Neuronal stem cell (in vitro differentiated cells): ENCODE measurements at regions not wholly inside any gene's neighbourhood (a gene's known extent, or its start where the extent isn't known, plus 50 kb on each side); places are given as distances from the start of the nearest gene placed in this dataset.
A peak's percentile ranks its signal among the peaks of the same experiment; 100 is the strongest.

Source experiments
- DNase-seq: peaks from one replicate; pipeline ENCODE4 v3.0.0-alpha.2; 2013; ENCODE audit warnings: low spot score
- H2AFZ ChIP-seq: one replicate; pipeline ENCODE4 v1.6.1; 2013; ENCODE audit warnings: mild to moderate bottlenecking, low read length, inconsistent platforms
- H2AK5ac ChIP-seq: 2 replicates; pipeline ENCODE4 v1.6.1; 2013; ENCODE audit warnings: low read depth, mild to moderate bottlenecking, inconsistent platforms, low read length, moderate library complexity, mixed read lengths
- H2BK120ac ChIP-seq: 2 replicates; pipeline ENCODE4 v1.6.1; 2013; ENCODE audit warnings: low read depth, mild to moderate bottlenecking, inconsistent platforms, low read length, moderate library complexity, mixed read lengths
- H2BK12ac ChIP-seq: one replicate; pipeline ENCODE4 v1.6.1; 2013; ENCODE audit warnings: low read length, inconsistent platforms
- H2BK15ac ChIP-seq: 2 replicates; pipeline ENCODE4 v1.6.1; 2013; ENCODE audit warnings: mild to moderate bottlenecking, low read length, inconsistent platforms, mixed read lengths
- H2BK5ac ChIP-seq: one replicate; pipeline ENCODE4 v1.6.1; 2013; ENCODE audit warnings: inconsistent platforms, mild to moderate bottlenecking, low read length, moderate library complexity
- H3K14ac ChIP-seq: one replicate; pipeline ENCODE4 v1.6.1; 2013; ENCODE audit warnings: low read length, inconsistent platforms
- H3K18ac ChIP-seq: 2 replicates; pipeline ENCODE4 v1.6.1; 2013; ENCODE audit warnings: low read length, inconsistent platforms
- H3K23ac ChIP-seq: 2 replicates; pipeline ENCODE4 v1.6.1; 2013; ENCODE audit warnings: low read depth, mild to moderate bottlenecking, mixed read lengths, low read length, inconsistent platforms; ENCODE audit not compliant: poor library complexity
- H3K27ac ChIP-seq: replicated peaks from 3 replicates; pipeline ENCODE4 v1.5.1; 2013; ENCODE audit warnings: low read length, inconsistent platforms
- H3K27me3 ChIP-seq, 3 experiments: 2 replicates each; pipeline ENCODE4 v1.6.1; 2013; ENCODE audit warnings: low read length in 3 of 3, mild to moderate bottlenecking in 2 of 3, inconsistent platforms in 1 of 3, low read depth in 1 of 3, mixed read lengths in 1 of 3, moderate library complexity in 1 of 3; ENCODE audit not compliant: control insufficient read depth in 3 of 3, insufficient read depth in 3 of 3
- H3K36me3 ChIP-seq, 2 donors: replicated peaks in 1 of 2; 2 replicates each; pipeline ENCODE4 v1.6.1; 2013; ENCODE audit warnings: low read length in 2 of 2; ENCODE audit not compliant: control insufficient read depth in 2 of 2, insufficient read depth in 2 of 2
- H3K4ac ChIP-seq: 2 replicates; pipeline ENCODE4 v1.6.1; 2013; ENCODE audit warnings: inconsistent platforms, mild to moderate bottlenecking, low read length, moderate library complexity
- H3K4me1 ChIP-seq, 2 donors: 1 replicate in 1 of 2; 2 replicates in 1 of 2; pipeline ENCODE4 v1.6.1; 2013; ENCODE audit warnings: low read length in 2 of 2, low read depth in 1 of 2; ENCODE audit not compliant: control insufficient read depth in 2 of 2, insufficient read depth in 1 of 2
- H3K4me2 ChIP-seq: one replicate; pipeline ENCODE4 v1.6.1; 2013; ENCODE audit warnings: mild to moderate bottlenecking, low read length, inconsistent platforms; ENCODE audit not compliant: insufficient read depth, poor library complexity, severe bottlenecking
- H3K4me3 ChIP-seq, 2 donors: 2 replicates each; pipeline ENCODE4 v1.5.1; 2013; ENCODE audit warnings: low read length in 2 of 2, mild to moderate bottlenecking in 2 of 2, inconsistent platforms in 1 of 2, moderate library complexity in 1 of 2
- H3K79me1 ChIP-seq: one replicate; pipeline ENCODE4 v1.6.1; 2013; ENCODE audit warnings: low read depth, mild to moderate bottlenecking, inconsistent platforms, low read length, moderate library complexity
- H3K9ac ChIP-seq: one replicate; pipeline ENCODE4 v1.6.1; 2013; ENCODE audit warnings: mild to moderate bottlenecking, low read depth, low read length, inconsistent platforms; ENCODE audit not compliant: poor library complexity
- H3K9me3 ChIP-seq, 2 donors: replicated peaks in 1 of 2; 2 replicates each; pipeline versions ENCODE3 to v1.6.1; 2013; ENCODE audit warnings: low read length in 2 of 2, mild to moderate bottlenecking in 2 of 2, inconsistent platforms in 1 of 2, low read depth in 1 of 2, mixed read lengths in 1 of 2, moderate library complexity in 1 of 2; ENCODE audit not compliant: control insufficient read depth in 2 of 2, insufficient read depth in 1 of 2
- H4K8ac ChIP-seq: one replicate; pipeline ENCODE4 v1.6.1; 2013; ENCODE audit warnings: low read depth, mild to moderate bottlenecking, inconsistent platforms, low read length, moderate library complexity
- H4K91ac ChIP-seq: one replicate; pipeline ENCODE4 v1.6.1; 2013; ENCODE audit warnings: low read length, low read depth, mild to moderate bottlenecking, inconsistent platforms; ENCODE audit not compliant: poor library complexity
- WGBS, 2 donors: extraction: QIAGEN DNeasy Blood & Tissue Kit; methylation state at CpG; one replicate each; pipeline ENCODE4 v1.1.7; 2013; ENCODE audit warnings: missing lambda C conversion rate in 2 of 2, mixed read lengths in 1 of 2; ENCODE audit not compliant: insufficient read length in 2 of 2, insufficient replicate concordance in 1 of 2; ENCODE audit errors: extremely low coverage in 2 of 2; 5-methylcytosine and 5-hydroxymethylcytosine counted together

DNA sequence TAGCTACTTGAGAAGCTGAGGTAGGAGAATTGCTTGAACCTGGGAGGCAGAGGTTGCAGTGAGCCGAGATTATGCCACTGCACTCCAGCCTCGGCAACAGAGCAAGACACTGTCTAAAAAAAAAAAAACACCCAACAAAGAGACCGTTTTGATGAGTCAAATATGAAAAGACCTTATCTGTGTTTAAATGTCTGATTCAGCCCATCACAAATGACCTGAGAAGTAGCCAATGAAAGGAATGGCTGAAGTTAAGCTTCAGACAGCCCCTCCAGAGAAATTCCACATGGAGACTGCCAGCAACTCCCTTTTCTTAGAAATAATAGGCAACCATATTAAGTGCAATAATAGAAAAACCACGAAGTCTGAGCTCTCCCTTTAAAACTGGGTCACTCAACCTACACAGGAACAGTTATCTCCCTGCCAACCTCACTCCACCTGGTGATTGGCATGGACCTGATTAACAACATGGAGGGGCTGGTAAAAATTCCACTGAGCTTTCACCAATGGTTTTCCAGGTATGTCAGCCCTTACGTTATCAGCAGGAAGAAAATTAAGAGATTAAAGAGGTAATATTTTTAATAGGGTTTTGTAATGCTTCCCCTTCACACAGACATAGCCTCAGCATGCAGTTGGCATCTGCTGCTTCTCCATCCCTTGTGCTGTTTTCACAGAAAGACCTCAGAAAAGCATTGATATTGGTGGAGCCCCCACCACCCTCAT, 238.1 kb upstream of the STT3B start:
- Histone ChIP-seq H3K4me3 (no peak overlapping the region), H3K36me3 (no peaks in the 10 kb centered on the region), H3K27ac (no peak overlapping the region), H3K4ac (no peak overlapping the region), H4K91ac (no peak overlapping the region), H2AFZ (no peak overlapping the region), H2BK120ac (no peak overlapping the region), H3K79me1 (no peaks in the 10 kb centered on the region), H2BK12ac (no peak overlapping the region), H3K9me3 (peaks cover 0 to 8% of the 10 kb centered on the region in 2 donors), H2BK15ac (no peak overlapping the region), H3K18ac (no peak overlapping the region), H3K23ac (no peak overlapping the region), H2BK5ac (no peak overlapping the region), H3K14ac (no peak overlapping the region), H2AK5ac (no peak overlapping the region), H3K4me2 (no peak overlapping the region), H3K4me1 (peaks cover 14 to 15% of the 10 kb centered on the region in 2 donors), H3K27me3 (no peaks in the 10 kb centered on the region), H3K9ac (no peak overlapping the region), H4K8ac (no peak overlapping the region)
- no peak for DNase-seq
- WGBS, 2 donors, result no CpG with 5 or more reads among the region's 5 CpGs

DNA sequence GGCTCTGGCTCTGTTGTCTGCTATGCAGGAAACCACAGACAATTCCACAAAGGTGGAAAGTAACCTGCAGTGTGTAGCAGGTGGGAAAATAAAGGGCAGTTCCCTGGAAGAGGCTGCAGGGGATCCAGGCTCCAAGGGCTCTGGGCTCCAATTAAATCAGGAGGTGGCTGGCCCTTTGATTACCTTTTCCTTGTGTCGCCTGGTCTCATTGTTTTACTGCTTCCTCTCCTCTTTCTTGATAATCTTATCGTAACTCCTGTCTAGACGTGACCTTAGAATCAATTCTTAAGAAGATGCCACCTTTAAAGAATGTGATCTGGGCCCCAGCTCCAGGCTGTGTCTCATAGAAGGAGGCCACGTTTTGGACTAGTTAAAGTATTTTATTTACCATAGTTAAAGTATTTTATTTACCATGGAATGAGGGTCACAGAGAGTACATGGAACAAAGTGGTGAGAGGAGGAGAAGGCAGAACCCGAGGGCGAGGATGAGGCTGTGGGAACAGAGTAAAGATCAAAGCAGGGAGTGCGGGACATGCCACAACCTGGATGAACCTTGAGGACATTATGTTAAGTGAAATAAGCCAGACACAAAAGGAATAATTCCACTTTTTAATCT, 237.5 kb upstream of the STT3B start:
- Histone ChIP-seq H3K27ac (no peak overlapping the region), H3K23ac (no peak overlapping the region), H2BK12ac (no peak overlapping the region), H3K9me3 (peaks cover 0 to 8% of the 10 kb centered on the region in 2 donors), H2BK120ac (no peak overlapping the region), H2AFZ (no peak overlapping the region), H3K4me1 (peaks cover 9 to 15% of the 10 kb centered on the region in 2 donors), H4K8ac (no peak overlapping the region), H3K4me2 (no peak overlapping the region), H3K14ac (no peak overlapping the region), H3K27me3 (no peaks in the 10 kb centered on the region), H3K36me3 (no peaks in the 10 kb centered on the region), H2BK5ac (no peak overlapping the region), H3K79me1 (no peaks in the 10 kb centered on the region), H4K91ac (no peak overlapping the region), H3K4ac (no peak overlapping the region), H2BK15ac (no peak overlapping the region), H2AK5ac (no peak overlapping the region), H3K4me3 (no peak overlapping the region), H3K9ac (no peak overlapping the region), H3K18ac (no peak overlapping the region)
- no peak for DNase-seq
- no CpG with 5 or more reads among the region's 7 CpGs for WGBS, 2 donors

DNA sequence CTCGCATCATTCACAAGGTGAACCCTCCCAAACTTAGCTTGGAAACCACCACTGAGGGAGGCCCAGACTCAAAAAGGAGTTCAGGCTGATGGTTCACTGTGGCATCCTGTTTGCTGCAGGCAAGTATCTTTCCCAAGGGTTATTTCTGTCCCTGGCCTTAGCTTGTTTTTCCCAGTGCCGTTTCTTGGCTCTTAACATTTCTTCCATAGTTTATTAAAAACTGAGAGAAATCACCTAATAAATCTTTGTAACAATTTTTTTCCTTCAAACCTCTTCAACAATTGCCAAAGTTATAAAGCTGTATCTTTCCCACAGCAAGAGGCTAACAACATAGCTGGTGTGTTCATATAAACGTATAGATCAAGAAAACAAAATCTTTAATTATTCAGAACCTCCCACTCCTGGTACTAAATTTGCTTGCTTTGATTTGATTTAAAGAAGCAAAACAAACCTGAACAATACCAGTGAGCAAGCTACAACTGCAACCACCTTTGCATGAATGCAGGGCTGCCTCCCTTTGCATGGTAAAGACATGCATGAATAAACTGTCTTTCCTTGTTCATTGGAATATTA, 234.9 kb upstream of the STT3B start:
- Histone ChIP-seq H3K18ac (peak overlapping the region; percentile 71), H3K27me3 (no peaks in the 10 kb centered on the region), H2BK120ac (no peak overlapping the region), H3K14ac (no peak overlapping the region), H3K36me3 (no peaks in the 10 kb centered on the region), H4K91ac (peak overlapping the region; percentile 23), H2BK5ac (no peak overlapping the region), H2BK15ac (no peak overlapping the region), H2AFZ (no peak overlapping the region), H2BK12ac (no peak overlapping the region), H3K27ac (no peak overlapping the region), H3K4me3 (peak overlapping the region in 1 of 2 donors; percentile 26), H3K4me2 (no peak overlapping the region), H3K9ac (no peak overlapping the region), H3K4ac (no peak overlapping the region), H2AK5ac (no peak overlapping the region), H3K79me1 (no peaks in the 10 kb centered on the region), H4K8ac (no peak overlapping the region), H3K4me1 (peaks cover 0 to 5% of the 10 kb centered on the region in 2 donors), H3K23ac (no peak overlapping the region), H3K9me3 (peaks cover 0 to 8% of the 10 kb centered on the region in 2 donors)
- WGBS, 2 donors, result no CpG with 5 or more reads among the region's 3 CpGs
- DNase-seq, result no peak
